ENCODE measurements at regions not wholly inside any gene's neighbourhood (a gene's known extent, or its start where the extent isn't known, plus 50 kb on each side); places are given as distances from the start of the nearest gene placed in this dataset.

- Mint-ChIP-seq H3K9me3 (peaks cover 0 to 6% (median 0%) of the 10 kb centered on the region in 11 donors), H3K36me3 (no peaks in the 10 kb centered on the region), H3K4me3 (no peak overlapping the region), H3K4me1 (no peaks in the 10 kb centered on the region), H3K27ac (no peak overlapping the region), H3K27me3 (peaks cover 0 to 26% (median 21%) of the 10 kb centered on the region in 5 donors)
- ChIA-PET POLR2A (no interaction called here), CTCF (interaction anchor here (1.6 kb wide), 1 partner anchor 153 kb away, joined by 3 read pairs; no protein-coding TSS in a partner anchor)
- Histone ChIP-seq H3K36me3 (ENCODE audit: control insufficient read depth in 2 of 3, insufficient read depth in 3 of 3, low read length in 3 of 3) (no peaks in the 10 kb centered on the region), H3K27ac (ENCODE audit: low read depth, low read length) (no peak overlapping the region), H3K4me3 (ENCODE audit: low read length) (no peak overlapping the region), H3K4me1 (ENCODE audit: control insufficient read depth in 2 of 2, insufficient read depth in 2 of 2, low read length in 2 of 2) (no peaks in the 10 kb centered on the region), H3K27me3 (ENCODE audit: control insufficient read depth in 2 of 2, insufficient read depth in 2 of 2, low read length in 2 of 2) (no peaks in the 10 kb centered on the region), H3K9me3 (ENCODE audit: control insufficient read depth in 2 of 3, low read length in 3 of 3) (no peaks in the 10 kb centered on the region)
- ATAC-seq, result no peak
- DNase-seq, result no peak
- intact Hi-C loops (cut with micrococcal nuclease), result no loop called here
Measured at GRCh38 chr1:203420263-203420662, 55.3 kb upstream of the PRELP start.

GRCh38 chr1:203421246-203421645 lies 54.4 kb upstream of the PRELP start:
- intact Hi-C loops (cut with micrococcal nuclease), result no loop called here
- H3K27me3 ChIP-seq (ENCODE audit: control insufficient read depth in 2 of 2, insufficient read depth in 2 of 2, low read length in 2 of 2), result no peaks in the 10 kb centered on the region
- H3K27me3 Mint-ChIP-seq, result peaks cover 5 to 29% (median 25%) of the 10 kb centered on the region in 5 donors
- H3K4me1 Mint-ChIP-seq, result no peaks in the 10 kb centered on the region
- ATAC-seq (no peak), DNase-seq (no peak)
- CTCF ChIA-PET, result interaction anchor here (1.6 kb wide), 1 partner anchor 154 kb away, joined by 3 read pairs; no protein-coding TSS in a partner anchor
- no peaks in the 10 kb centered on the region for H3K4me1 ChIP-seq (ENCODE audit: control insufficient read depth in 2 of 2, insufficient read depth in 2 of 2, low read length in 2 of 2)
- POLR2A ChIA-PET, result no interaction called here
- H3K4me3 Mint-ChIP-seq, result no peak overlapping the region
- H3K27ac Mint-ChIP-seq, result no peak overlapping the region
- H3K36me3 Mint-ChIP-seq, result no peaks in the 10 kb centered on the region
- peaks cover 0 to 4% (median 0%) of the 10 kb centered on the region in 11 donors for H3K9me3 Mint-ChIP-seq
- no peaks in the 10 kb centered on the region for H3K36me3 ChIP-seq (ENCODE audit: control insufficient read depth in 2 of 3, insufficient read depth in 3 of 3, low read length in 3 of 3)
- H3K9me3 ChIP-seq (ENCODE audit: control insufficient read depth in 2 of 3, low read length in 3 of 3), result no peaks in the 10 kb centered on the region
- H3K27ac ChIP-seq (ENCODE audit: low read depth, low read length), result no peak overlapping the region
- no peak overlapping the region for H3K4me3 ChIP-seq (ENCODE audit: low read length)

- POLR2A ChIA-PET, result no interaction called here
- H3K9me3 ChIP-seq (ENCODE audit: control insufficient read depth in 2 of 3, low read length in 3 of 3), result no peaks in the 10 kb centered on the region
- no peaks in the 10 kb centered on the region for H3K27me3 ChIP-seq (ENCODE audit: control insufficient read depth in 2 of 2, insufficient read depth in 2 of 2, low read length in 2 of 2)
- ATAC-seq, result no peak
- no peak overlapping the region for H3K4me3 ChIP-seq (ENCODE audit: low read length)
- intact Hi-C loops (cut with micrococcal nuclease), result no loop called here
- CTCF ChIA-PET, result no interaction called here
- no peaks in the 10 kb centered on the region for H3K36me3 ChIP-seq (ENCODE audit: control insufficient read depth in 2 of 3, insufficient read depth in 3 of 3, low read length in 3 of 3)
- H3K27me3 Mint-ChIP-seq, result peaks cover 11 to 33% (median 25%) of the 10 kb centered on the region in 5 donors
- peaks cover 0 to 1% (median 0%) of the 10 kb centered on the region in 11 donors for H3K9me3 Mint-ChIP-seq
- no peaks in the 10 kb centered on the region for H3K4me1 ChIP-seq (ENCODE audit: control insufficient read depth in 2 of 2, insufficient read depth in 2 of 2, low read length in 2 of 2)
- H3K27ac Mint-ChIP-seq, result no peak overlapping the region
- no peak overlapping the region for H3K4me3 Mint-ChIP-seq
- no peaks in the 10 kb centered on the region for H3K36me3 Mint-ChIP-seq
- H3K4me1 Mint-ChIP-seq, result no peaks in the 10 kb centered on the region
- DNase-seq, result no peak
- H3K27ac ChIP-seq (ENCODE audit: low read depth, low read length), result no peak overlapping the region
Measured at GRCh38 chr1:203422116-203422515, 53.5 kb upstream of the PRELP start.

GRCh38 chr1:203422656-203423055 lies 53.0 kb upstream of the PRELP start:
- Histone ChIP-seq H3K9me3 (ENCODE audit: control insufficient read depth in 2 of 3, low read length in 3 of 3) (no peaks in the 10 kb centered on the region), H3K4me3 (ENCODE audit: low read length) (no peak overlapping the region), H3K27me3 (ENCODE audit: control insufficient read depth in 2 of 2, insufficient read depth in 2 of 2, low read length in 2 of 2) (no peaks in the 10 kb centered on the region), H3K27ac (ENCODE audit: low read depth, low read length) (no peak overlapping the region), H3K36me3 (ENCODE audit: control insufficient read depth in 2 of 3, insufficient read depth in 3 of 3, low read length in 3 of 3) (no peaks in the 10 kb centered on the region), H3K4me1 (ENCODE audit: control insufficient read depth in 2 of 2, insufficient read depth in 2 of 2, low read length in 2 of 2) (no peaks in the 10 kb centered on the region)
- H3K27me3 Mint-ChIP-seq, result peaks cover 16 to 38% (median 25%) of the 10 kb centered on the region in 5 donors
- ChIA-PET POLR2A (no interaction called here), CTCF (no interaction called here)
- H3K4me3 Mint-ChIP-seq, result no peak overlapping the region
- DNase-seq, result no peak
- intact Hi-C loops (cut with micrococcal nuclease), result no loop called here
- no peaks in the 10 kb centered on the region for H3K4me1 Mint-ChIP-seq
- peaks cover 0 to 1% (median 0%) of the 10 kb centered on the region in 11 donors for H3K9me3 Mint-ChIP-seq
- H3K36me3 Mint-ChIP-seq, result no peaks in the 10 kb centered on the region
- H3K27ac Mint-ChIP-seq, result no peak overlapping the region
- ATAC-seq, result no peak

DNA sequence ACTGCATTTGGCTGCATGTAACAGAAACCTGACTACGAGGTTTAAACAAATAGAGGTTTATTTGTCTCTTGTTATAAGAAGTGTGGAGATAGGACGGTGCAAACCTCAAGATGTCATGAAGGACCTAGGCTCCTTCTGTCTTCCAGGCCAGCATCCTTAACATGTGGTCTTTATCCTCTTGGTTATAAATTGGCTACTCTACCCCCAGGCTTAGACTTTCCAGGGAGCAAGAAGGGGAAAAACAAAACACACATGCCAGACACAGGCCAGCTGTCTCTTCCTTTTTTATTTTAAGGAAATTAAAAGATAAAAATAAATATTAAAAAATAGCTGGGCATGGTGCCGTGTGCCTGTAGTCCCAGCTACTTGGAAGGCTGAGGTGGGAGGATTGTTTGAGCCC lies 51.3 kb upstream of the PRELP start:
- H3K9me3 Mint-ChIP-seq, result peaks cover 0 to 1% (median 0%) of the 10 kb centered on the region in 11 donors
- no peaks in the 10 kb centered on the region for H3K4me1 Mint-ChIP-seq
- ATAC-seq (no peak), DNase-seq (no peak)
- no peak overlapping the region for H3K4me3 ChIP-seq (ENCODE audit: low read length)
- no peaks in the 10 kb centered on the region for H3K36me3 Mint-ChIP-seq
- H3K27me3 ChIP-seq (ENCODE audit: control insufficient read depth in 2 of 2, insufficient read depth in 2 of 2, low read length in 2 of 2), result no peaks in the 10 kb centered on the region
- ChIA-PET CTCF (no interaction called here), POLR2A (no interaction called here)
- H3K36me3 ChIP-seq (ENCODE audit: control insufficient read depth in 2 of 3, insufficient read depth in 3 of 3, low read length in 3 of 3), result no peaks in the 10 kb centered on the region
- no peaks in the 10 kb centered on the region for H3K4me1 ChIP-seq (ENCODE audit: control insufficient read depth in 2 of 2, insufficient read depth in 2 of 2, low read length in 2 of 2)
- no peaks in the 10 kb centered on the region for H3K9me3 ChIP-seq (ENCODE audit: control insufficient read depth in 2 of 3, low read length in 3 of 3)
- H3K27ac Mint-ChIP-seq, result no peak overlapping the region
- intact Hi-C loops (cut with micrococcal nuclease), result no loop called here
- H3K27me3 Mint-ChIP-seq, result peaks cover 25 to 49% (median 33%) of the 10 kb centered on the region in 5 donors
- no peak overlapping the region for H3K4me3 Mint-ChIP-seq
- no peak overlapping the region for H3K27ac ChIP-seq (ENCODE audit: low read depth, low read length)

DNA sequence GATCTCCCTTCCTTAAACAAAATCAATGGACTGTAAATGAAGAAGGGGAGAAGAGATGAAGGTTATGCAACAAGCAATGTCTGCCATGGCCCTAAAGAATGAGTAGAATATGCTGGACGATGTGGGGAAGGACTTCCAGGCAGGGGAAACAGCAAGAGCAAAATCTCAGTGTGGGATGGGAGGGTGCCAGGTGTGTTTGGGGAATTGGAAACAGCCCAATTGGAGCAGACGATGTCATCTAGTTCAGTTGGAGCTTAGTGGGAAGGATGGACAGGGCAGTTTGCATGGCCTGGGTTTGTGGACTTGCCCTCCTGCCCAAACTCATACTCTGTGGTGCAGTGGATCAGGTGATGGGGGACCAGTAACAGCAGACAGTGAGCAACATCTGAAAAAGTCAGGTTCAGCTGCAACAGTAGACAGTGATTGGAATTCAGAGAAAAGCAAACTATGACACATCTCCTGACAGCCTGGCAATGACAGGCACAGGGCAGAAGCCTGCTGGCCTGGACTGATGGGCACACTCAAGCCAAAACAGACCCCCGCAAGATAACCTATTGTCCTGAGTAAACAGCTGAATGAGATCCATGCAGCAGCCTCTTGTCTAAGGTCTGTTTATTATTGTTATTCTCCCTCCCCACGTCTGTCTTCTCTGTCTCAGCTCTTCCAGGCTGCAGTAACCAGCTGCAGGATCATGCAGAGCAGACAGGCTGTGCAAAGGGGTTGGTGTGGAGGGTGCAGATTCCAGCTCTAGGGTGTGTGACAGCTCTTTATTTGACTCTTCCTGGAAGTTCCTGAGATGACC lies 50.5 kb upstream of the PRELP start:
- peaks cover 25 to 56% (median 33%) of the 10 kb centered on the region in 5 donors for H3K27me3 Mint-ChIP-seq
- Histone ChIP-seq H3K4me3 (ENCODE audit: low read length) (no peak overlapping the region), H3K27ac (ENCODE audit: low read depth, low read length) (no peak overlapping the region), H3K9me3 (ENCODE audit: control insufficient read depth in 2 of 3, low read length in 3 of 3) (no peaks in the 10 kb centered on the region), H3K36me3 (ENCODE audit: control insufficient read depth in 2 of 3, insufficient read depth in 3 of 3, low read length in 3 of 3) (no peaks in the 10 kb centered on the region), H3K4me1 (ENCODE audit: control insufficient read depth in 2 of 2, insufficient read depth in 2 of 2, low read length in 2 of 2) (no peaks in the 10 kb centered on the region), H3K27me3 (ENCODE audit: control insufficient read depth in 2 of 2, insufficient read depth in 2 of 2, low read length in 2 of 2) (no peaks in the 10 kb centered on the region)
- ChIA-PET POLR2A (no interaction called here), CTCF (no interaction called here)
- H3K4me1 Mint-ChIP-seq, result no peaks in the 10 kb centered on the region
- no peak for ATAC-seq
- H3K36me3 Mint-ChIP-seq, result no peaks in the 10 kb centered on the region
- DNase-seq, result no peak
- no peak overlapping the region for H3K27ac Mint-ChIP-seq
- H3K4me3 Mint-ChIP-seq, result no peak overlapping the region
- peaks cover 0 to 1% (median 0%) of the 10 kb centered on the region in 11 donors for H3K9me3 Mint-ChIP-seq
- intact Hi-C loops (cut with micrococcal nuclease), result no loop called here

DNA sequence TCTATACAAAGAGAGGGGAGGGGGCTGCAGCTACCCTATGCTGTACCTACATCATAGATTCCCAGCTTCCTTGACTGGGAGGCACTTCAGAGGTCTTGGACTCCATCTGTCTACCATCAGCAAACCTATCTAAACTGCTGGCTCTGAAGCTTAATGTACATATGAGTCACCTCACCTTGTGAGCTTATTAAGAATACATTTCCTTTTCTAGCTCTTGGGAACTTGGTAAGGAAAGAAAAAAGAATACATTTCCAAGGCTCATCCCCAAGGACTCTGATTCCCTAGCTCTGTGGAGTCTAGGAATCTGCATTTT lies 50.0 kb upstream of the PRELP start:
- no peak for DNase-seq
- Histone ChIP-seq H3K4me1 (ENCODE audit: control insufficient read depth in 2 of 2, insufficient read depth in 2 of 2, low read length in 2 of 2) (no peaks in the 10 kb centered on the region), H3K4me3 (ENCODE audit: low read length) (no peak overlapping the region), H3K27me3 (ENCODE audit: control insufficient read depth in 2 of 2, insufficient read depth in 2 of 2, low read length in 2 of 2) (no peaks in the 10 kb centered on the region), H3K9me3 (ENCODE audit: control insufficient read depth in 2 of 3, low read length in 3 of 3) (no peaks in the 10 kb centered on the region), H3K36me3 (ENCODE audit: control insufficient read depth in 2 of 3, insufficient read depth in 3 of 3, low read length in 3 of 3) (no peaks in the 10 kb centered on the region), H3K27ac (ENCODE audit: low read depth, low read length) (no peak overlapping the region)
- ChIA-PET POLR2A (no interaction called here), CTCF (no interaction called here)
- H3K27ac Mint-ChIP-seq, result no peak overlapping the region
- peaks cover 25 to 59% (median 32%) of the 10 kb centered on the region in 5 donors for H3K27me3 Mint-ChIP-seq
- no peak for ATAC-seq
- no peaks in the 10 kb centered on the region for H3K36me3 Mint-ChIP-seq
- H3K9me3 Mint-ChIP-seq, result peaks cover 0 to 1% (median 0%) of the 10 kb centered on the region in 11 donors
- H3K4me1 Mint-ChIP-seq, result no peaks in the 10 kb centered on the region
- no peak overlapping the region for H3K4me3 Mint-ChIP-seq
- intact Hi-C loops (cut with micrococcal nuclease), result no loop called here
